CD14-positive monocyte (primary cell): ENCODE measurements at regions not wholly inside any gene's neighbourhood (a gene's known extent, or its start where the extent isn't known, plus 50 kb on each side); places are given as distances from the start of the nearest gene placed in this dataset.

Experiments
- DNase-seq, 3 donors: peaks; one replicate each; pipeline ENCODE4 v3.0.0-alpha.2; 2011 to 2022
- H2AFZ ChIP-seq: 2 replicates; pipeline ENCODE4 v1.6.0; 2012; ENCODE audit warnings: mild to moderate bottlenecking, low read depth, low read length, inconsistent platforms; ENCODE audit not compliant: insufficient read depth, poor library complexity, severe bottlenecking
- H3K27ac ChIP-seq, 2 donors: 1 replicate in 1 of 2; 2 replicates in 1 of 2; pipeline ENCODE4 v1.5.1; 2012 to 2013; ENCODE audit warnings: low read length in 2 of 2, control low read depth in 1 of 2, inconsistent platforms in 1 of 2, low read depth in 1 of 2, mild to moderate bottlenecking in 1 of 2
- H3K27me3 ChIP-seq, 2 donors: one replicate each; pipeline versions ENCODE4 v1.6.0 to v1.6.1; 2011 to 2013; ENCODE audit warnings: low read length in 2 of 2; ENCODE audit not compliant: control insufficient read depth in 2 of 2, insufficient read depth in 2 of 2
- H3K36me3 ChIP-seq, 2 donors: replicated peaks in 1 of 2; 1 replicate in 1 of 2; 2 replicates in 1 of 2; pipeline versions ENCODE4 v1.5.1 to v1.6.1; 2012 to 2013; ENCODE audit warnings: low read length in 2 of 2, control low read depth in 1 of 2, inconsistent platforms in 1 of 2, mild to moderate bottlenecking in 1 of 2; ENCODE audit not compliant: insufficient read depth in 2 of 2, control insufficient read depth in 1 of 2
- H3K4me1 ChIP-seq, 2 donors: 1 replicate in 1 of 2; 2 replicates in 1 of 2; pipeline versions ENCODE4 v1.5.1 to v1.6.1; 2012 to 2013; ENCODE audit warnings: low read length in 2 of 2, control low read depth in 1 of 2, inconsistent platforms in 1 of 2, mild to moderate bottlenecking in 1 of 2, moderate library complexity in 1 of 2; ENCODE audit not compliant: insufficient read depth in 2 of 2, control insufficient read depth in 1 of 2
- H3K4me2 ChIP-seq: replicated peaks from 2 replicates; pipeline ENCODE3; 2012; ENCODE audit warnings: low read length, moderate library complexity, mild to moderate bottlenecking; ENCODE audit not compliant: poor library complexity, severe bottlenecking; ENCODE audit errors: extremely low read depth
- H3K4me3 ChIP-seq, 3 experiments: fragments of 200-600 bp in 1 of 3; sonication (generic) in 1 of 3; replicated peaks in 1 of 3; 1 replicate in 2 of 3; 2 replicates in 1 of 3; pipeline ENCODE4 v1.5.1; 2011 to 2013; ENCODE audit warnings: low read length in 3 of 3, mild to moderate bottlenecking in 3 of 3, control low read depth in 2 of 3, low read depth in 2 of 3, inconsistent platforms in 1 of 3, moderate library complexity in 1 of 3
- H3K79me2 ChIP-seq: 2 replicates; pipeline ENCODE4 v1.6.0; 2012; ENCODE audit warnings: mild to moderate bottlenecking, control low read depth, inconsistent platforms, low read length, moderate library complexity; ENCODE audit not compliant: insufficient read depth
- H3K9ac ChIP-seq: 2 replicates; pipeline ENCODE4 v1.6.0; 2017; ENCODE audit warnings: low read length, mild to moderate bottlenecking; ENCODE audit not compliant: insufficient read depth, poor library complexity, severe bottlenecking
- H3K9me3 ChIP-seq, 2 donors: replicated peaks in 1 of 2; 1 replicate in 1 of 2; 2 replicates in 1 of 2; pipeline versions ENCODE4 v1.5.1 to v1.6.1; 2012 to 2013; ENCODE audit warnings: low read length in 2 of 2, control low read depth in 1 of 2; ENCODE audit not compliant: control insufficient read depth in 1 of 2, insufficient read depth in 1 of 2
- H4K20me1 ChIP-seq: 2 replicates; pipeline ENCODE4 v1.6.0; 2012; ENCODE audit warnings: mild to moderate bottlenecking, low read length, control low read depth, moderate library complexity; ENCODE audit not compliant: insufficient read depth
- H3K27ac Mint-ChIP-seq, 7 donors: one replicate each; pipeline ENCODE4 v1.8.0; 2020; ENCODE audit warnings: mild to moderate bottlenecking in 7 of 7, mixed read lengths in 7 of 7, moderate library complexity in 6 of 7, inconsistent platforms in 2 of 7
- H3K27me3 Mint-ChIP-seq, 3 donors: one replicate each; pipeline ENCODE4 v1.8.0; 2021 to 2022; ENCODE audit warnings: low read depth in 3 of 3, mild to moderate bottlenecking in 3 of 3, mixed read lengths in 3 of 3, moderate library complexity in 3 of 3, inconsistent platforms in 1 of 3
- H3K36me3 Mint-ChIP-seq, 2 donors: one replicate each; pipeline ENCODE4 v1.8.0; 2020; ENCODE audit warnings: mixed read lengths in 2 of 2, inconsistent platforms in 1 of 2, mild to moderate bottlenecking in 1 of 2
- H3K4me1 Mint-ChIP-seq: one replicate; pipeline ENCODE4 v1.8.0; 2020; ENCODE audit warnings: mild to moderate bottlenecking, mixed read lengths
- H3K4me3 Mint-ChIP-seq, 2 donors: one replicate each; pipeline ENCODE4 v1.8.0; 2020; ENCODE audit warnings: mild to moderate bottlenecking in 2 of 2, mixed read lengths in 2 of 2, moderate library complexity in 1 of 2
- H3K9me3 Mint-ChIP-seq, 7 donors: one replicate each; pipeline ENCODE4 v1.8.0; 2020 to 2022; ENCODE audit warnings: mixed read lengths in 7 of 7, mild to moderate bottlenecking in 6 of 7, moderate library complexity in 6 of 7, inconsistent platforms in 2 of 7
- WGBS: methylation state at CpG from one replicate; pipeline ENCODE4 v1.1.5; 2013; ENCODE audit warnings: missing lambda C conversion rate; ENCODE audit not compliant: insufficient coverage; 5-methylcytosine and 5-hydroxymethylcytosine counted together
- intact Hi-C, 2 donors: fragments of 100-400 bp; cut with micrococcal nuclease; formaldehyde crosslinking; loops; one replicate each; pipeline versions ENCODE4 v1.15.0 to v1.15.1; 2023
- TF ChIP-seq, protein P1 (sequence below): fragments of 200-600 bp; IDR thresholded peaks from one replicate; pipeline ENCODE4 v1.8.0; 2022; ENCODE audit warnings: antibody characterized with exemption, mild to moderate bottlenecking

DNA sequence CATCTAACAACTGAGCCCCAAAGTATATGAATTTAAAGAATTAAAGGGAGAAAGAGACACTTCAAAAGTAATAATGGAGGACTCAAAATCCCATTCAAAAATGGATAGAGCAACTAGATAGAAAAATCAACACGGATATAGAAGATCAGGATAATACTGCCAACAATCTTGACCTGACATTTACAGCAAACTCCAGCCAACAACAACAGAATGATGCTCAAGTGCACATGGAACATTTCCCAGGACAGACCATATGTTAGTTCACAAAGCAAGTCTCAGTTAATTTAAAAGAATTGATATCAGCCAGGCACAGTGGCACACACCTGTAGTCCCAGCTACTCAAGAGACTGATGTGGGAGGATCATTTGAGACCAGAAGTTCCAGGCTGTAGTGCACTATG is 72.0 kb upstream of the SMARCAD1 start:
- no peaks in the 10 kb centered on the region for H3K27me3 ChIP-seq
- H3K4me1 ChIP-seq = no peaks in the 10 kb centered on the region
- no peak overlapping the region for H3K27ac ChIP-seq
- Mint-ChIP-seq H3K4me3 (no peak overlapping the region), H3K36me3 (no peaks in the 10 kb centered on the region), H3K27ac (no peak overlapping the region), H3K9me3 (peaks cover 0 to 4% (median 0%) of the 10 kb centered on the region in 7 donors), H3K27me3 (peaks cover 0 to 9% (median 0%) of the 10 kb centered on the region in 3 donors), H3K4me1 (no peaks in the 10 kb centered on the region)
- H3K36me3 ChIP-seq = no peaks in the 10 kb centered on the region
- intact Hi-C loops = no loop called here
- no peaks in the 10 kb centered on the region for H3K79me2 ChIP-seq
- TF ChIP-seq, protein P1, sequence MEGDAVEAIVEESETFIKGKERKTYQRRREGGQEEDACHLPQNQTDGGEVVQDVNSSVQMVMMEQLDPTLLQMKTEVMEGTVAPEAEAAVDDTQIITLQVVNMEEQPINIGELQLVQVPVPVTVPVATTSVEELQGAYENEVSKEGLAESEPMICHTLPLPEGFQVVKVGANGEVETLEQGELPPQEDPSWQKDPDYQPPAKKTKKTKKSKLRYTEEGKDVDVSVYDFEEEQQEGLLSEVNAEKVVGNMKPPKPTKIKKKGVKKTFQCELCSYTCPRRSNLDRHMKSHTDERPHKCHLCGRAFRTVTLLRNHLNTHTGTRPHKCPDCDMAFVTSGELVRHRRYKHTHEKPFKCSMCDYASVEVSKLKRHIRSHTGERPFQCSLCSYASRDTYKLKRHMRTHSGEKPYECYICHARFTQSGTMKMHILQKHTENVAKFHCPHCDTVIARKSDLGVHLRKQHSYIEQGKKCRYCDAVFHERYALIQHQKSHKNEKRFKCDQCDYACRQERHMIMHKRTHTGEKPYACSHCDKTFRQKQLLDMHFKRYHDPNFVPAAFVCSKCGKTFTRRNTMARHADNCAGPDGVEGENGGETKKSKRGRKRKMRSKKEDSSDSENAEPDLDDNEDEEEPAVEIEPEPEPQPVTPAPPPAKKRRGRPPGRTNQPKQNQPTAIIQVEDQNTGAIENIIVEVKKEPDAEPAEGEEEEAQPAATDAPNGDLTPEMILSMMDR = no peak
- DNase-seq = no peak
- H3K4me3 ChIP-seq = no peak overlapping the region
- H3K4me2 ChIP-seq = no peak overlapping the region
- no peaks in the 10 kb centered on the region for H4K20me1 ChIP-seq
- no peak overlapping the region for H3K9ac ChIP-seq
- H3K9me3 ChIP-seq = no peaks in the 10 kb centered on the region
- WGBS = 83% methylated on average over 1 of the region's 1 CpG
- H2AFZ ChIP-seq = no peak overlapping the region

DNA sequence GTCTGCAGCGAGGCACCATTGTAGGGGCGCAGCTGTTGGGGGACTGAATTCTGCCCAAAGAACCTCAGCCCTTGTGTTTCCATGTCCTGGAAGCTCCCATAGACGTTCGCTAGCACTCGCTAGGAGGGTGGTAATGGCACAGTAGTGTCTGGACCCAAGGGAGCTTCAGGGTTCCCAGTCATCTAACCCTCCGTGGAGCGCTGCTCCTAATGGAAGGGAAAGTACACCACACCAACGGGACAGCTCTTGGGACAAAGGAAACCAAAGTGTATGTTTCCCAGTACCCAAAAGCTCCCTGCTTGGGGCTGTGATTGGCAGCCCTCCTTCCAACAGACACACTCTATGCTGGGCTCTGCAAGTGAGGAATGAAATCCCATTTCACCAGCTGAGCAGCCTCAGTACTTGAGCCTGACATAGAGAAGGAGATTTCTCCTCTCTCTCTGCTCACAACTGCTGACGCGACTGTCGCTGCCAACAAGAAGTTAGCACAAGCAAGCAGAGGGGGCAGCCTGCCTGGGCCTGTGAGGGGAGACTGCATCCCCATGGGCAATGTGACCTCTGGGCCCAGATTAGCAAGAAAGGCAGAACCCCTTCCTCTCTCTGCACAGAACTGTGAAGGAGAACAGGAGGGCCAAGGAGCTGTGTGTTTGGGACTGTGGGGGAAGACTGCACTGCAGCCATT is 67.6 kb upstream of the SMARCAD1 start:
- H3K9me3 Mint-ChIP-seq = peaks cover 0 to 3% (median 2%) of the 10 kb centered on the region in 7 donors
- 100% methylated on average over 4 of the region's 11 CpGs for WGBS

More for the DNA sequence above, 67.6 kb upstream of the SMARCAD1 start:
- H3K4me2 ChIP-seq = no peak overlapping the region
- H3K4me3 Mint-ChIP-seq = no peak overlapping the region
- no peak overlapping the region for H3K27ac ChIP-seq
- peaks cover 0 to 14% (median 2%) of the 10 kb centered on the region in 3 donors for H3K27me3 Mint-ChIP-seq
- no peak overlapping the region for H3K9ac ChIP-seq
- no peaks in the 10 kb centered on the region for H3K4me1 Mint-ChIP-seq
- H4K20me1 ChIP-seq = no peaks in the 10 kb centered on the region
- H3K4me3 ChIP-seq = no peak overlapping the region
- H3K79me2 ChIP-seq = no peaks in the 10 kb centered on the region
- no peaks in the 10 kb centered on the region for H3K9me3 ChIP-seq
- TF ChIP-seq, protein P1 = no peak
- no peaks in the 10 kb centered on the region for H3K36me3 ChIP-seq
- H3K27me3 ChIP-seq = no peaks in the 10 kb centered on the region
- H2AFZ ChIP-seq = no peak overlapping the region
- H3K27ac Mint-ChIP-seq = no peak overlapping the region
- no peaks in the 10 kb centered on the region for H3K36me3 Mint-ChIP-seq
- H3K4me1 ChIP-seq = no peaks in the 10 kb centered on the region
- no peak for DNase-seq
- intact Hi-C loops = no loop called here
